ENCODE measurements at regions not wholly inside any gene's neighbourhood (a gene's known extent, or its start where the extent isn't known, plus 50 kb on each side); places are given as distances from the start of the nearest gene placed in this dataset.
"Not testable (repeated sequence)": the region's sequence is repeated elsewhere in the genome, so short reads cannot be mapped to it uniquely, and the experiment has no call there.

- DNase-seq = no peak
Observed at GRCh38 chr16:79972053-79972704, 371.6 kb upstream of the MAF start.

GRCh38 chr16:79971237-79971572 lies 370.7 kb upstream of the MAF start:
- DNase-seq = no peak

- DNase-seq = no peak
Observed at GRCh38 chr16:79970551-79971236, 370.2 kb upstream of the MAF start.

DNA sequence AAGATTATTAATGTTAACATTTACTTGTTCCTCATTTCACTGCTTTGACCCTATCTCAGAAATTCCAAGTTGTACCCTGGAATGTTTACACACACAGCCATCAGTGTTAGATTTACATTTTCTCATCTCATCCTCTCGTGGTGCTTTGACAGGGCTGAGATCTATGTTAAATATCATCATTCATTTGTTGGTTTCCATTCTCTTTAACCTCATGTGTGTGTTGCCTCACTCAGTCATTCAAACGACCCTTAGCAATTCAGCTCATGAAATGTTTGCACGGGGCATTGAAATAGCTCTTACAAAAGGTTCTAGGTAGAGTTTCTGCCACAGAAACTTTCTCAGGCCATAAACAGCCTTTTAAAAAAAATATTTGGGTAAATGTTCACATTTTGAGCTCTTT lies 369.6 kb upstream of the MAF start:
- no peak for DNase-seq

DNA sequence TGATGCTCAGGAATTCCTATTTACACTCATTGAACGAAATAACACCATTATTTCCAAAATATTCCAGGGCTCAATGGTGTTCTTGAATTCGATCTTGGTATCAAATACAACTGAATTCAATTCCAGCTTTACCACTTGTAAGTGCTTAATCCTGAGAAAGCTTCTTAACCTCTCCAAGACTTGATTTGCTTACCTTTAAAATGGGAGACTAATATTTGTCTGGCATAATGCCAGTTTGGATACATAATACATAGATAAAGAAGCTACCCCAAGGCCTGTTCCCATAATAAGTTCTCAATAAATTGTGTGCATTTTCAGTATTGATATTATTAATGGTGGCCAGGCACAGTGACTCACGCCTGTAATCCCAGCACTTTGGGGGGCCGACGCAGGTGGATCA lies 368.9 kb upstream of the MAF start:
- DNase-seq = no peak

- DNase-seq = no peak
Observed at GRCh38 chr16:79966226-79966625, 365.7 kb upstream of the MAF start.

GRCh38 chr16:79965718-79966117 lies 365.2 kb upstream of the MAF start:
- no peak for DNase-seq

DNA sequence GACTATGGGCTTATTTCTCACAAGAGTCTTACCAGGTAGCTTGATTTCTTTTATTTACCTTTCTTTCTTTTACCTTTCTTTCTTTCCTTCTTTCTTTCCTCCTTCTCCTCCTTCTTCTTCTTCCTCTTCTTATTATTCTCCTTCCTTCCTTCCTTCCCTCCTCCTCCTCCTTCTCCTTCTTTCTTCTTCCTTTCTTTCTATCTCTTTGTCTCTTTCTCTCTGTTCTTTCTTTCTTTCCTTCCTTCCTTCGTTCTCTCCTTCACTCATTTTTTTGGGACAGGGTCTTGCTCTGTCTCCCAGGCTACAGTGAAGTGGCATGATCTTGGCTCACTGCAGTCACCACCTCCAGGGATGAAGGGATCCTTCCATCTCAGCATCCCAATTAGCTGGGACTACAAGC lies 363.6 kb upstream of the MAF start:
- DNase-seq = no peak

GRCh38 chr16:79962962-79963361 lies 362.4 kb upstream of the MAF start:
- no peak for DNase-seq

DNA sequence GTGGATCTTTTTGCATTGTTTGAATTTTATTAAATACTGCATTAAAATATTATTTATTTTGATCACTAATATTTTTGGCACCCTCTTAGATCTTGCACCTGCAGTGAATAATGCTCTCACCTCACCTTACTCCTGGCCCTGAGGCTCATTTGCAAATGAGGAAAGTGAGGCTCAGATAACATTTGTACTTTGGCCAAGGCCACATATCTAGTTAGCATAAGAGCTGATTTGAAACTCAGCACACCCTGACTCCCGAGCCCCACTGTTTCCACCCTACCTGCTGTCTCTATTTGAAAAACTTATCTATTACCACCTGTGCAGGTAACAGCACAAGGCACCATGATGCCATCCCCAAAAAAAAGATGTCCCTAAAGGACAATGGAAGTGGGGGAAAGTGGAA lies 358.7 kb upstream of the MAF start:
- DNase-seq = no peak

DNA sequence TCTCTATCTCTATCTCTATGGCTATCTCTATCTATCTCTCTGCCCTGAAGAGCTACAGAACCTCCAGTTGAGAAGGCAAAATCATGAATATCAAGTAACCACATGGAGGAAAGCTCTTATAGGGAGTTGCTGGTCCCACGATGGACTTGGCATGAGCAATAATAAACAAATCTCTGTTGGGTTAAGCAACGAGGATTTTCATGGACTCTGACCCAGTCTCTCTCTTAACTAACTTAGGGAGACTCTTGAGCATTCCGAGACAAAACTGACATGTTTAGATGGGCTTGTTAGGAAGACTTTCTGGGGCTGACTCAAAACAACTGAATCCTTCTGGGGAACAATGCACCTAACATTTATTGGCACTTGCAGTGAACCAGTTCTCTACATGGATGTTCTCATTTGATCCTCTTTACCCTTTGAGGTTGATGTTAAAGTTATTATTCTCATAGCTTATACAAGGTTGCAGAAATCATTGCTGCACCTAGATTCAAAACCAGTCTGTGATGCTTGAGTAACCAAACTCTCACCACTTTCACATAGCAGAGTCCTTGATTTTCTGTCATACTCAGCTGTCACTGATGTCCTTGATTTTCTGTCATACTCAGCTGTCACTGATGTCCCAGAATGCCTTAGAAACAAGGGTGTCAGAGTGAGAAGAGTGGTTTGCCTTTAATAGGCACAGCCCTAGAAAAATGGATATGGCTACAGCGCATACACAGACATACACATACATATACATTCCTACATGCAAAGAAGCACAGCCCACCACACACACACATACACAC lies 354.6 kb upstream of the MAF start:
- no peak for DNase-seq

GRCh38 chr16:79950932-79951719 lies 350.6 kb upstream of the MAF start:
- no peak for DNase-seq

- no peak for DNase-seq
Observed at GRCh38 chr16:79949417-79949816, 348.9 kb upstream of the MAF start.

DNA sequence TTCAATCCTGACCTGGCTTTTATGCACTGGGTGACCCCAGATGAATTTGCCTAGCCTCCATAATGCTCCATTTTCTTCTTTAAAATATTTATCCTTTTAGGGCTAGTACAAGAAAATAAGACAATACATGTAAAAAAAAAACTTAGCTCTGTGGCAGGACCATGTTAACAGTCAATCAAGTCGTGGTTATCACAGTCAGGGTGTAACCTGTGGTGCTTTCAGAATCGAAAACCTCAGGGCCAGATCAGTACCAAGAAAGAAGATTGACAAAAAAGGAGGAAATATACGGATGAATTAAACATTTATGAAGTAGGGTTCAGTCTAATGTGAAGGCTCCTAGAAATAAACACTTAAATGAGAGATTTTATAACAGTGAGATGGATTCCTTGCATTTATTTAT lies 347.2 kb upstream of the MAF start:
- DNase-seq = no peak

GRCh38 chr16:79946252-79946651 lies 345.7 kb upstream of the MAF start:
- DNase-seq = no peak

GRCh38 chr16:79943736-79944135 lies 343.2 kb upstream of the MAF start:
- no peak for DNase-seq

DNA sequence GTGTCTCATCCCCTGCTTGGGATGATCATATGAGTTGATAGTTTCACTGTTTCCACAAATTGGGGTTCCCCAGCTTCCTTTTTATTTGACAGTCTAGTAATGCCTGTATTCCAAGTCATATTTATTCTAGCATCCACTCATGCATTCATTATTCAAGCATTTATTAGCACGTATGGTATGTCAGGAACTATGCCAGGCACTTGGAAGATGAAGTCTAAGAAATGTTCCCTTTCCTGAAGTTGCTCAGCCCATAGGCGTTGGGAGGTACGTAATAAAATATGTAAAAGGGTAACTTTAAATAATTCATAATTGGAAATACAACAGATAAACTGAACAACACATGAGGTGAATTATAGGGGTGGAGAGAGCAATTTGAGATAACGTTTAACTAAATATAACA lies 338.0 kb upstream of the MAF start:
- no peak for DNase-seq

DNA sequence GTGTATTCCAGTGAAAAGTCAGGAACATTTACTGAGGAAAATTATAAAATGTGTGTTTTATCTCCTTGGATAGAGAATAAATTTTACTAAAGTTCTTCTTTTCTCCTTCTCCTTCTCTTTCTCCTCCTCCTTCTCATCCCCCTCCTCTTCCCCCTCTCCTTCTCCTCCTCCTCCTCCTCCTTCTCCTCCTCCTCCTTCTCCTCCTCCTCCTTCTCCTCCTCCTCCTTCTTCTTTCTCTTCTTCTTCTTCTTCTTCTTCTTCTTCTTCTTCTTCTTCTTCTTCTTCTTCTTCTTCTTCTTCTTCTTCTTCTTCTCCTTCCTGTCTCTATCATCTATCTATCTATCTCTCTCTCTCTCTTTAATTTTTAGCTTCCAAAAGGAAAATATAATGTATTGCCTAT lies 337.1 kb upstream of the MAF start:
- DNase-seq = not testable (repeated sequence)

- DNase-seq = no peak
Observed at GRCh38 chr16:79933603-79934002, 333.1 kb upstream of the MAF start.

- DNase-seq = no peak
Observed at GRCh38 chr16:79932572-79932971, 332.0 kb upstream of the MAF start.

- DNase-seq = no peak
Observed at GRCh38 chr16:79931721-79932120, 331.2 kb upstream of the MAF start.

- DNase-seq = no peak
Observed at GRCh38 chr16:79929260-79929965, 328.9 kb upstream of the MAF start.
